Thymus (tissue), 11 donors: ENCODE measurements at regions not wholly inside any gene's neighbourhood (a gene's known extent, or its start where the extent isn't known, plus 50 kb on each side); places are given as distances from the start of the nearest gene placed in this dataset.

Source experiments
- DNase-seq, 9 donors: peaks; one replicate each; pipeline ENCODE4 v3.0.0-alpha.2; 2013; ENCODE audit warnings: low spot score in 9 of 9, low read depth in 6 of 9, missing footprints in 1 of 9
- H3K27ac ChIP-seq, 2 donors: one replicate each; pipeline ENCODE4 v1.5.1; 2013; ENCODE audit warnings: control low read depth in 1 of 2, low read depth in 1 of 2, low read length in 1 of 2, mild to moderate bottlenecking in 1 of 2, moderate library complexity in 1 of 2
- H3K27me3 ChIP-seq, 2 donors: one replicate each; pipeline ENCODE4 v1.5.1; 2013; ENCODE audit warnings: low read length in 1 of 2; ENCODE audit not compliant: control insufficient read depth in 2 of 2, insufficient read depth in 1 of 2
- H3K36me3 ChIP-seq, 2 donors: one replicate each; pipeline ENCODE4 v1.5.1; 2013; ENCODE audit warnings: low read length in 1 of 2, mild to moderate bottlenecking in 1 of 2, moderate library complexity in 1 of 2; ENCODE audit not compliant: control insufficient read depth in 2 of 2, insufficient read depth in 2 of 2
- H3K4me1 ChIP-seq, 2 donors: one replicate each; pipeline ENCODE4 v1.5.1; 2013; ENCODE audit warnings: low read length in 2 of 2; ENCODE audit not compliant: control insufficient read depth in 2 of 2, insufficient read depth in 2 of 2
- H3K4me3 ChIP-seq, 2 donors: one replicate each; pipeline ENCODE4 v1.5.1; 2013; ENCODE audit warnings: low read length in 2 of 2, control low read depth in 1 of 2, mild to moderate bottlenecking in 1 of 2
- H3K9me3 ChIP-seq, 2 donors: one replicate each; pipeline ENCODE4 v1.5.1; 2013; ENCODE audit warnings: low read length in 1 of 2, mild to moderate bottlenecking in 1 of 2; ENCODE audit not compliant: control insufficient read depth in 2 of 2, insufficient read depth in 1 of 2
- WGBS: extraction: QIAGEN DNeasy Blood & Tissue Kit; methylation state at CpG from one replicate; pipeline ENCODE4 v1.1.7; 2013; 5-methylcytosine and 5-hydroxymethylcytosine counted together
- donor health status: healthy.

DNA sequence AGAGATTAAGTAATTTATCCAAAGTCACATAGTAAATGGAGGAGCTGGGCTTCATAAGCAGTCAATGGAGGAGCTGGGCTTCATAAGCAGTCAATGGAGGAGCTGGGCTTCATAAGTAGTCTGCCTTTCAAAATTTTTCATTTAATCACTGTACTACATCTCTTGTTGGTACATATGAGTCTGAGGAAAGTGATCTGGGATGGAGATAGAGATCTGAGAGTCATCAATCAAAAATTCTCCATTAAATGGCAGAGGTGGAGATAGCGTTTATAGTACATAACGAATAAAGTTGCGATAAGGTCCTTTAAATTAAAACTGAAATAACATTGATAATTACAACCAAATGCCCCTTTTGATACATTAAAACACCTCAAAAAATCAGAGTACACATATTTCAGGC is 189.3 kb downstream of the KLF5 start:
- WGBS = 97% methylated on average over 3 of the region's 3 CpGs
- Histone ChIP-seq H3K9me3 (no peaks in the 10 kb centered on the region), H3K4me1 (no peaks in the 10 kb centered on the region), H3K27ac (no peak overlapping the region), H3K4me3 (no peak overlapping the region), H3K27me3 (no peaks in the 10 kb centered on the region), H3K36me3 (no peaks in the 10 kb centered on the region)
- no peak for DNase-seq

DNA sequence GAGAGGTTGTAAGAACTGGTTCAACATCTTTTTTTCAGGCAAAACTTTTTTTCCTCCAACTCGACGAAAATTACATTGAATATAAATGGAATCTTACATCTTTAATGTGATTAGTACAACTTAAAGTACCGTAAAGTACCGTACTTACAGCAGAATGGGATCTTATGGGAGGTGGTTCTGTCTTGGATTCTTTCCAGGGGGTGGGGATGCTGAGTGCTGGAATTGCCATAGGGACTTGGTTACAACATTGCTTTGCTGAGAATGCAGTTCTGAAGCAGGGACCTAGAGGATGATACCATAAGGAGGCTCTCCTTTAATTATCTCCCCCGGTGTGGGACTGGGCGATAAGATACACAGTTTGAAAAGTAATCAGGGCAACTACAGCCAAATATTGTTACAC is 186.4 kb downstream of the KLF5 start:
- H3K9me3 ChIP-seq = no peaks in the 10 kb centered on the region
- DNase-seq = no peak
- 91% methylated on average over 6 of the region's 6 CpGs for WGBS
- no peak overlapping the region for H3K27ac ChIP-seq
- H3K36me3 ChIP-seq = no peaks in the 10 kb centered on the region
- no peak overlapping the region for H3K4me3 ChIP-seq
- H3K27me3 ChIP-seq = no peaks in the 10 kb centered on the region
- H3K4me1 ChIP-seq = no peaks in the 10 kb centered on the region

DNA sequence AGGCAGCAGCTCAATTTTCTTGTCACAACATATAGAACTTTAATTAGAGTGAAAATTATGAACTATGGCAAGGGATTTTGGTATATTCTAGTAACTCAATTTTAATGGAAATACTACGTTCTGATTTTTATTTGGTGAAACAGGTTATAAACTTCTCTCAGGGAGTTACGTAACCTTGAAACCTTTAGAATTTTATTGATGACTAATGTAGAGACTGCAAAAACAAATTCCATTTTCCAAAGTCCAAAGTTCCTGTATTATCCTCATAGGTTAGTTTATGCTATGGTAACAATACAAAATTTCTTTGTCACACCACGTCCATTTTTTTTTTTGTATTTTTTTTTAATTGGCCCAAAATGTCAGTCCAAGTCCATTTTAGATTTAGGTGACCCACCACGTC is 185.7 kb downstream of the KLF5 start:
- no peak for DNase-seq
- no peak overlapping the region for H3K27ac ChIP-seq
- no peaks in the 10 kb centered on the region for H3K36me3 ChIP-seq
- no peak overlapping the region for H3K4me3 ChIP-seq
- WGBS = 97% methylated on average over 4 of the region's 4 CpGs
- no peaks in the 10 kb centered on the region for H3K9me3 ChIP-seq
- H3K4me1 ChIP-seq = no peaks in the 10 kb centered on the region
- no peaks in the 10 kb centered on the region for H3K27me3 ChIP-seq

DNA sequence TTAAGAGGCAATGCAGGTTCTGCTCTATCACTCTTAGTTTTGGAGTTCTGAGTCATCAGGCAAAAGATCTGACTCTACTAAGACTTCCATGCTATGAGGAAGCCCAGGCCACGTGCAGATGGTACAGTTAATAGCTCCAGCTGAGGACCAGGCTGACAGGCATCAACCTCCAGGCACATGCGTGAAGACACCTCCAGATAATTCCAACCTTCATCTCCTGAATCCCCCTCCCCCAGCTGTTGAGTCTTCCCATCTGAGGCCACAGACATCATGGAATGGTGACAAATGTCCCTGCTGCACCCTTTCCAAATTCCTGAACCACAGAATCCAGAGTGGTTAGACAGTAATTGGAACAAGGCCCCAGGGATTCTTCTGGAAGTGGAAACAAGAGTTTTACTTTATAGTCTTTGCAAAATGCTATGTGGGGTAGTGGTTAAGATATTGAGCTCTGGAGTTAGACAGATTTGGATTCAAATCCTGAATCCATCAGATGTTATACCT is 183.8 kb downstream of the KLF5 start:
- no peaks in the 10 kb centered on the region for H3K9me3 ChIP-seq
- H3K36me3 ChIP-seq = no peaks in the 10 kb centered on the region
- 91% methylated on average over 2 of the region's 2 CpGs for WGBS
- H3K27ac ChIP-seq = no peak overlapping the region
- no peak overlapping the region for H3K4me3 ChIP-seq
- DNase-seq = no peak
- H3K27me3 ChIP-seq = no peaks in the 10 kb centered on the region
- H3K4me1 ChIP-seq = no peaks in the 10 kb centered on the region

DNA sequence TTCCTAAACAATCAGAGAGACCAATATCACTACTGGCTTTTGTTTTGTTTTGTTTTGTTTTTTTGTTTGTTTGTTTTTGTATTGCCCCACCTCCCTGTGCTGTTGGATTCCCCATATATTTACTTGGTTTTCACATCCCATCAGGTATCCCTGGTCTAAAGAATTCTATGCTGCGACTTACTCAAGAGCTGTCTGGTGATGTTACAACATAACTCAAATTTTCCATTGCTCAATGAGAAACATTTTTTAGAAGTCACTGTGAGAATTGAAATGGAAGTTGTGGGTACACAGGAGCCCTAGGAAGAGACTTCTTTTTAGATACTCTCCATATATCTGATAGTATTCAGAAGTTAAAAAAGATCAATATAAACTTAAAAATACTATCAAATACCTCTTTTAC is 181.4 kb downstream of the KLF5 start:
- no peaks in the 10 kb centered on the region for H3K4me1 ChIP-seq
- H3K36me3 ChIP-seq = no peaks in the 10 kb centered on the region
- WGBS = 96% methylated on average over 1 of the region's 1 CpG
- no peaks in the 10 kb centered on the region for H3K9me3 ChIP-seq
- H3K27me3 ChIP-seq = no peaks in the 10 kb centered on the region
- DNase-seq = no peak
- H3K4me3 ChIP-seq = no peak overlapping the region
- no peak overlapping the region for H3K27ac ChIP-seq

DNA sequence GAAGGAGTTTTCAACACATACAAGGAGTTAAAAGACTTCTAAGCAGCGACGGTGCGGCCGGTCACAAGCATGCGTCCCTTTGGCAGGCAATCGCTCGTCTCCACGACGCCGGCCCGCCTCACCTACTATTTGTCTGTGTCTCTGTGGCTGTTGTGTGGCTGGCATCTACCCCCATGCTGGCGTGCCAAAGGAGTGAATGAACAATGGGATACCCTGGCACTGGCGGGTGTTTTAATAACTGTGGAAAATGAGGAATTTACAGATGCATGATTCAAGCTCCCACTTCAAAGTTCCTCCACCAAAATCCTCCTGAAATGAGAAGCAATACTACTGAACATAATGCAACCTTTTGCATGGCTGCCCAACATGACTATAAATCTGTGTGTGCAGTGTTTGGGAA is 176.6 kb downstream of the KLF5 start:
- whole genome bisulfite sequencing = 98% methylated on average over 13 of the region's 13 CpGs
- DNase-seq = no peak
- H3K4me1 ChIP-seq = peaks cover 0 to under 1% of the 10 kb centered on the region in 2 donors
- H3K9me3 ChIP-seq = no peaks in the 10 kb centered on the region
- H3K27ac ChIP-seq = no peak overlapping the region
- H3K27me3 ChIP-seq = no peaks in the 10 kb centered on the region
- H3K4me3 ChIP-seq = no peak overlapping the region
- H3K36me3 ChIP-seq = no peaks in the 10 kb centered on the region

DNA sequence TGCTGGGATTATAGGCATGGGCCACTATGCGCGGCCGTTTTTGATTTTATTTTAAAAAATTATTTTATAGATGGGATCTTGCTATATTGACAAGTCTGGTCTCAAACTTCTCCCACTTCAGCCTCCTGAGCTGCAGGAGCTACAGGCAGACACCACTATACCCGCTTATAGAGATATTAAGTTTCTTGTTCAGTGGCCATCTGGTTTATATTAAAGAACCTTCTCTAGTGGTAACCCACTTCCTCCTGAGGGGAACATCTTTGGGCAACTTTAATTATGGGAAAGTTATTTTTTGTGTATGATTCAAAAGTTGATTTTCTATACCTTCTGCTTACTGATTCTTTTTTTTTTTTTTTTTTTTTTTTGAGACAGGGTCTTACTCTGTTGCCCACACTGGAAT is 172.7 kb downstream of the KLF5 start:
- no peak for DNase-seq
- Histone ChIP-seq H3K9me3 (no peaks in the 10 kb centered on the region), H3K36me3 (no peaks in the 10 kb centered on the region), H3K4me1 (peaks cover 0 to 5% of the 10 kb centered on the region in 2 donors), H3K27ac (no peak overlapping the region), H3K27me3 (no peaks in the 10 kb centered on the region), H3K4me3 (no peak overlapping the region)
- WGBS = 80% methylated on average over 4 of the region's 4 CpGs

DNA sequence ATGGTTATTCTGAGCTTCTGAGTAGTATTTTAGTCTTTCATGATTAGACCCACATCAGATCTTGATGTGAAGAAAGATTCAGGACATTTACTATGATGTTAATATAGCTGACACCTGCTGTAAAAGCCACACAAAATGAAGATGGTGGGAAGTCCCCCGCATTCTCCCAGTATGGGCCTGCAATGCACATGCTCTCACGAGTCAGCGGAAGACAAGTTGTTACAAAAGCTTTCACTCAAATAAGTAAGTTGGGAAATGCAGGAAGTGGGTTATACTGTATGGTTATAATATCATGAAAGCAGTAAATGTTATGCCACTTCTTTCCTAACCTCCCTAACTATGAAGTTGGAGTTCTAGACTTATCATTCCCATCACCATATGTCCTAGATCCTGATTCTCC is 171.9 kb downstream of the KLF5 start:
- WGBS = 19% methylated on average over 3 of the region's 3 CpGs
- peaks cover 0 to 5% of the 10 kb centered on the region in 2 donors for H3K4me1 ChIP-seq
- H3K36me3 ChIP-seq = no peaks in the 10 kb centered on the region
- no peaks in the 10 kb centered on the region for H3K27me3 ChIP-seq
- H3K9me3 ChIP-seq = no peaks in the 10 kb centered on the region
- peak in 5 of 9 donors; percentile 6 to 60 (median 16) for DNase-seq
- H3K4me3 ChIP-seq = no peak overlapping the region
- no peak overlapping the region for H3K27ac ChIP-seq

DNA sequence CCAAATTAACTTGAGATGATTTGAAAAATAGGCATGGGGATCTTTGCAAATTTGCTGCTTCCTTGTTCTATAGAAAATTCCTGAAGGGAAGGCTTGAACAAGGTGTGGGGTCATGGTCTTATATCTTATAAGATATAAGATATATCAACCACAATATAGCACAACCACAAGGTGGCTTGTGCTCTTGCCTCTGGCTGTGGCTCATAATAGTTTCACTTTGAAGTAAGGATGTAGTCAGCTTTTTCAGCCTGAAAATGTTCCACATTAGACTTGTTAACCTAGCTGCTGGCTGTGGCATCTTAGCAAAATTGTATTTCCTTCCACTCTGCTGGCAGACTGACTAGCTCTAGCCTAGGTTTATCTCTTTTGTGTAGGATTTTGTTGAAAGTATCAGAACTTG is 169.7 kb downstream of the KLF5 start:
- peaks cover 0 to 5% of the 10 kb centered on the region in 2 donors for H3K4me1 ChIP-seq
- no peaks in the 10 kb centered on the region for H3K9me3 ChIP-seq
- no peaks in the 10 kb centered on the region for H3K27me3 ChIP-seq
- no peaks in the 10 kb centered on the region for H3K36me3 ChIP-seq
- no peak overlapping the region for H3K27ac ChIP-seq
- DNase-seq = peak in 5 of 9 donors; percentile 5 to 64 (median 30)
- no peak overlapping the region for H3K4me3 ChIP-seq

DNA sequence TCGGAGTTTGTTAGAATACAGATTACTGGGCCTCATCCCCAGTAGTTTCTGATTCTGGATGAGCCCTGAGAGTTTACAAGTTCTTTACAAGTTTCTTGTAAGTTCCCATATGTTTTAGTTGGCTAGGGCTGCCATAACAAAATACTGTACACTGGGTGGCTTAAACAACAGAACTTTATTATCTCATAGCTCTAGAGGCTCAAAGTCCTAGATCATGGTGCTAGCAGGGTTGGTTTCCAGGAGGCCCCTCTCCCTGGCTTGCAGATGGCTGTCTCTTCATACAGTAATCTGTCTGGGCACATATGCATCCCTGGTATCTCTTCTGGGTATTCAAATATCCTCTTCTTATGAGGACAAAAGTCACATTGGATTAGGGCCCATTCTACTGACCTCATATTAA is 167.2 kb downstream of the KLF5 start:
- peaks cover 0 to 5% of the 10 kb centered on the region in 2 donors for H3K4me1 ChIP-seq
- no peaks in the 10 kb centered on the region for H3K9me3 ChIP-seq
- no peaks in the 10 kb centered on the region for H3K27me3 ChIP-seq
- H3K27ac ChIP-seq = no peak overlapping the region
- H3K4me3 ChIP-seq = no peak overlapping the region
- 98% methylated on average over 1 of the region's 1 CpG for WGBS
- no peaks in the 10 kb centered on the region for H3K36me3 ChIP-seq
- DNase-seq = no peak
